Vagina (tissue), 2 donors: ENCODE measurements at regions not wholly inside any gene's neighbourhood (a gene's known extent, or its start where the extent isn't known, plus 50 kb on each side); places are given as distances from the start of the nearest gene placed in this dataset.
"Not testable (repeated sequence)": the region's sequence is repeated elsewhere in the genome, so short reads cannot be mapped to it uniquely, and the experiment has no call there.

Experiments used
- DNase-seq, 2 donors: peaks; one replicate each; pipeline ENCODE4 v3.0.0-alpha.2; 2017; ENCODE audit errors: extremely low spot score in 2 of 2
- H3K27ac ChIP-seq: fragments of 200-600 bp; sonication (generic); one replicate; pipeline ENCODE4 v1.5.1; 2019
- H3K27me3 ChIP-seq: fragments of 200-600 bp; sonication (generic); one replicate; pipeline ENCODE4 v1.5.1; 2019
- H3K36me3 ChIP-seq, 2 donors: fragments of 200-600 bp; sonication (generic); one replicate each; pipeline ENCODE4 v1.5.1; 2017 to 2019
- H3K4me1 ChIP-seq: fragments of 200-600 bp; sonication (generic); one replicate; pipeline ENCODE4 v1.5.1; 2019
- H3K4me3 ChIP-seq, 2 donors: fragments of 200-600 bp; sonication (generic); 1 replicate in 1 of 2; 2 replicates in 1 of 2; pipeline ENCODE4 v1.5.1; 2016 to 2019
- H3K9me3 ChIP-seq: fragments of 200-600 bp; sonication (generic); one replicate; pipeline ENCODE4 v1.5.1; 2019
- CTCF ChIP-seq, 3 experiments: fragments of 450-650 bp in 2 of 3; fragments of 200-600 bp in 1 of 3; sonication (generic) in 1 of 3; IDR thresholded peaks; one replicate each; pipeline ENCODE4 v1.5.1; 2017 to 2019; ENCODE audit warnings: antibody characterized with exemption in 3 of 3, mild to moderate bottlenecking in 2 of 3, moderate library complexity in 2 of 3
- POLR2A ChIP-seq, 2 donors: fragments of 450-650 bp; IDR thresholded peaks; one replicate each; pipeline ENCODE4 v1.6.1; 2017; ENCODE audit warnings: antibody characterized with exemption in 2 of 2, mild to moderate bottlenecking in 2 of 2, moderate library complexity in 2 of 2
- POLR2AphosphoS5 ChIP-seq, 2 donors: sonication (generic); formaldehyde crosslinking; IDR thresholded peaks; one replicate each; pipeline ENCODE4 v1.9.0; 2017; ENCODE audit warnings: antibody characterized with exemption in 2 of 2, mild to moderate bottlenecking in 2 of 2, low read depth in 1 of 2; ENCODE audit not compliant: insufficient read depth in 1 of 2
- intact Hi-C: fragments of 100-400 bp; cut with DNase I; formaldehyde crosslinking; loops from one replicate; pipeline ENCODE4 v1.15.1; 2023

DNA sequence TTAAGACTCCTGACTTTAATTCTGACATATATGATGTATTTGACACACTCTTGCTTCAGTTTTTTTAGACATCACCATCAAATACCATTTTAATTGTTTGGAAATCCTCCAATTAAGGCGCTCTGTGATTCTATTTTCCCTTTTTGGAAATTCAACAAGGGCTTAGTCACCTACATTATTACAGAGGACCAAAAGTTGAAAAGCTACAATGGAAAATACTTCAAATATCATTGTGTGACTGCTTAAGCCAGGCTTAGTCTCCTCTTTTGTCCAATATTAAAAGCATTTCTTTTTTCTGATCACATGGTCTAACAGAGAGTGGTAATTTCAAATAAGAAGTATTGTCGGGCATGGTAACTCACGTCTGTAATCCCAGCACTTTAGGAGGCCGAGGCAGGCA is 160.3 kb downstream of the CEMIP2 start:
- H3K4me3 ChIP-seq, result no peak overlapping the region
- no peaks in the 10 kb centered on the region for H3K4me1 ChIP-seq
- no peaks in the 10 kb centered on the region for H3K27me3 ChIP-seq

GRCh38 chr9:71607461-71607881 is 160.8 kb downstream of the CEMIP2 start:
- Histone ChIP-seq H3K36me3 (no peaks in the 10 kb centered on the region), H3K27ac (no peak overlapping the region), H3K4me3 (no peak overlapping the region), H3K27me3 (no peaks in the 10 kb centered on the region), H3K4me1 (no peaks in the 10 kb centered on the region), H3K9me3 (no peaks in the 10 kb centered on the region)
- intact Hi-C loops, result no loop called here
- DNase-seq, result no peak
- TF ChIP-seq CTCF (IDR thresholded peaks at IDR 0.05), result no peak
- no peak for TF ChIP-seq POLR2A (IDR thresholded peaks at IDR 0.05)
- no peak for TF ChIP-seq POLR2AphosphoS5 (IDR thresholded peaks at IDR 0.05; ENCODE audit: insufficient read depth in 1 of 2, low read depth in 1 of 2)

More for the DNA sequence above, 160.3 kb downstream of the CEMIP2 start:
- Histone ChIP-seq H3K9me3 (no peaks in the 10 kb centered on the region), H3K36me3 (no peaks in the 10 kb centered on the region), H3K27ac (no peak overlapping the region)
- no peak for TF ChIP-seq CTCF (IDR thresholded peaks at IDR 0.05)
- no peak for TF ChIP-seq POLR2AphosphoS5 (IDR thresholded peaks at IDR 0.05; ENCODE audit: insufficient read depth in 1 of 2, low read depth in 1 of 2)
- no peak for TF ChIP-seq POLR2A (IDR thresholded peaks at IDR 0.05)
- intact Hi-C loops, result no loop called here
- DNase-seq, result no peak

GRCh38 chr9:71604197-71605063 is 163.9 kb downstream of the CEMIP2 start:
- no peak for DNase-seq
- Histone ChIP-seq H3K9me3 (no peaks in the 10 kb centered on the region), H3K36me3 (no peaks in the 10 kb centered on the region), H3K4me3 (no peak overlapping the region), H3K27ac (no peak overlapping the region), H3K4me1 (no peaks in the 10 kb centered on the region), H3K27me3 (no peaks in the 10 kb centered on the region)
- TF ChIP-seq POLR2AphosphoS5 (IDR thresholded peaks at IDR 0.05; ENCODE audit: insufficient read depth in 1 of 2, low read depth in 1 of 2) (no peak), CTCF (IDR thresholded peaks at IDR 0.05) (peak; percentile 9 to 56 (median 21)), POLR2A (IDR thresholded peaks at IDR 0.05) (no peak)
- intact Hi-C loops, result no loop called here

DNA sequence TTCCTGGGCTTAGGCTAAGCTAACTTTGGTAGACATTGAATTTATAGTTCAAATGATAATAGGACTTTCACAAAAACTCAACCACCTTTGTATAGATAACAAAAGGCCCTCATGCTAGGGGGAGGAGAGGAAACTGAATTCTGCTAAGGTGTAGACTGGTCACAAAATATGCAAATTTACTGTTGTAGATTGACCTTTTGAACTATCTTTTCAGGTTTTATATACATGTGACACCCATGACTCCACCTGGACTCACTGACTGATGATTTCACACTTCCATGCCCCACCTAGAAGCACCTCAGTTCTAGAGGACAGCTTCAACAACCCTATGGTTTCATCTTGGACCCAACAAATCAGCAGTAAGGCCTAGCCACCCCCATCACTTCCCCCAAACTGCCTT is 165.7 kb downstream of the CEMIP2 start:
- Histone ChIP-seq H3K4me1 (no peaks in the 10 kb centered on the region), H3K27ac (no peak overlapping the region), H3K27me3 (no peaks in the 10 kb centered on the region), H3K9me3 (no peaks in the 10 kb centered on the region), H3K4me3 (no peak overlapping the region), H3K36me3 (no peaks in the 10 kb centered on the region)
- intact Hi-C loops, result no loop called here
- TF ChIP-seq POLR2AphosphoS5 (IDR thresholded peaks at IDR 0.05; ENCODE audit: insufficient read depth in 1 of 2, low read depth in 1 of 2) (no peak), POLR2A (IDR thresholded peaks at IDR 0.05) (no peak), CTCF (IDR thresholded peaks at IDR 0.05) (no peak)
- DNase-seq, result no peak

GRCh38 chr9:71595762-71596161 is 172.6 kb downstream of the CEMIP2 start:
- H3K27ac ChIP-seq, H3K9me3 ChIP-seq, H3K36me3 ChIP-seq, intact Hi-C loops, H3K27me3 ChIP-seq, H3K4me3 ChIP-seq, DNase-seq, H3K4me1 ChIP-seq: not testable (repeated sequence)
